HCT116 (cell line): ENCODE measurements at regions not wholly inside any gene's neighbourhood (a gene's known extent, or its start where the extent isn't known, plus 50 kb on each side); places are given as distances from the start of the nearest gene placed in this dataset.

Source experiments
- ATAC-seq: fragments of 200-7000 bp; cut with Tn5 transposase; 2 replicates; pipeline ENCODE4 v1.9.1; 2020; ENCODE audit warnings: mild to moderate bottlenecking, moderate library complexity
- BruUV-seq: library from RNA; stranded (reverse); fragments of 400-500 nt; replicated peaks from 2 replicates; lab custom pipeline; 2021; lab: Mats Ljungman, UMichigan
- CTCF ChIA-PET: fragments of 300-600 bp; sonication (Branson Sonifier 250); formaldehyde crosslinking; loops from one replicate; lab custom pipeline; 2021; ENCODE audit warnings: antibody characterized with exemption; lab: Charles Lee
- POLR2A ChIA-PET: fragments of 300-600, 350-600 bp; sonication (Branson Sonifier 250); formaldehyde crosslinking; loops from one replicate; lab custom pipeline; 2021; ENCODE audit warnings: antibody characterized with exemption; lab: Charles Lee
- RAD21 ChIA-PET, 2 experiments: fragments of 300-600 bp; sonication (Branson Sonifier 250); formaldehyde crosslinking; loops; one replicate each; lab custom pipeline; 2023; ENCODE audit warnings: low total read pairs in 2 of 2; ENCODE audit not compliant: uncharacterized antibody in 2 of 2, unreplicated experiment in 2 of 2, low non-redundant PET in 1 of 2; lab: Charles Lee
- DNase-seq: peaks from one replicate; pipeline ENCODE4 v3.0.0-alpha.2; 2010; ENCODE audit warnings: low read depth, low spot score
- H2AFZ ChIP-seq: fragments of 200-600 bp; shearing (Covaris generic), sonication (generic); 2 replicates; pipeline ENCODE4 v1.6.1; 2017; ENCODE audit warnings: low read depth, mixed run types, mixed read lengths, antibody characterized with exemption, low read length; ENCODE audit not compliant: poor library complexity, severe bottlenecking
- H3K27ac ChIP-seq: 2 replicates; pipeline ENCODE4 v1.5.1; 2012; ENCODE audit warnings: low read depth, low read length
- H3K27me3 ChIP-seq: fragments of 200-600 bp; sonication (generic); 2 replicates; pipeline ENCODE4 v1.6.1; 2016; ENCODE audit warnings: mixed run types, low read length, mixed read lengths; ENCODE audit not compliant: insufficient read depth
- H3K36me3 ChIP-seq, 2 experiments: fragments of 200-500 bp in 1 of 2; fragments of 200-600 bp in 1 of 2; sonication (Bioruptor generic) in 1 of 2; sonication (generic) in 1 of 2; 2 replicates each; pipeline versions ENCODE4 v1.5.1 to v1.6.1; 2014 to 2016; ENCODE audit warnings: low read length in 2 of 2, inconsistent platforms in 1 of 2, mixed read lengths in 1 of 2, mixed run types in 1 of 2; ENCODE audit not compliant: insufficient read depth in 2 of 2, control insufficient read depth in 1 of 2
- H3K4me1 ChIP-seq, 2 experiments: fragments of 200-600 bp in 1 of 2; sonication (generic) in 1 of 2; 2 replicates each; pipeline versions ENCODE4 v1.5.1 to v1.6.1; 2012 to 2017; ENCODE audit warnings: low read length in 2 of 2, inconsistent platforms in 1 of 2, mild to moderate bottlenecking in 1 of 2, mixed read lengths in 1 of 2, mixed run types in 1 of 2, moderate library complexity in 1 of 2; ENCODE audit not compliant: insufficient read depth in 2 of 2, control insufficient read depth in 1 of 2
- H3K4me2 ChIP-seq: fragments of 200-600 bp; sonication (generic); 2 replicates; pipeline ENCODE4 v1.6.1; 2017; ENCODE audit warnings: mixed run types, low read length, mixed read lengths
- H3K4me3 ChIP-seq, 2 experiments: fragments of 200-600 bp in 1 of 2; sonication (generic) in 1 of 2; replicated peaks in 1 of 2; 2 replicates each; pipeline ENCODE4 v1.5.1; 2011 to 2016; ENCODE audit warnings: low read length in 2 of 2, control low read depth in 1 of 2, low read depth in 1 of 2, mild to moderate bottlenecking in 1 of 2, mixed read lengths in 1 of 2, mixed run types in 1 of 2
- H3K79me2 ChIP-seq: fragments of 200-600 bp; sonication (generic); 2 replicates; pipeline ENCODE4 v1.6.1; 2017; ENCODE audit warnings: mild to moderate bottlenecking, mixed run types, low read length, moderate library complexity, mixed read lengths; ENCODE audit not compliant: insufficient read depth
- H3K9ac ChIP-seq: fragments of 200-600 bp; sonication (generic); 2 replicates; pipeline ENCODE4 v1.6.1; 2016; ENCODE audit warnings: low read length, mixed read lengths
- H3K9me2 ChIP-seq: fragments of 200-600 bp; sonication (generic), shearing (Covaris generic); 2 replicates; pipeline ENCODE4 v1.6.1; 2017; ENCODE audit warnings: mixed run types, mild to moderate bottlenecking, moderate library complexity; ENCODE audit not compliant: insufficient read depth
- H3K9me3 ChIP-seq, 2 experiments: fragments of 200-500 bp in 1 of 2; fragments of 200-600 bp in 1 of 2; sonication (Bioruptor generic) in 1 of 2; sonication (generic) in 1 of 2; 2 replicates each; pipeline ENCODE4 v1.6.1; 2014 to 2017; ENCODE audit warnings: low read length in 2 of 2, mixed read lengths in 2 of 2, inconsistent platforms in 1 of 2, low read depth in 1 of 2, mild to moderate bottlenecking in 1 of 2, mixed run types in 1 of 2, moderate library complexity in 1 of 2; ENCODE audit not compliant: control insufficient read depth in 1 of 2, insufficient read depth in 1 of 2
- H4K20me1 ChIP-seq: fragments of 200-600 bp; sonication (generic), shearing (Covaris generic); 2 replicates; pipeline ENCODE4 v1.6.1; 2017; ENCODE audit warnings: mixed run types, mild to moderate bottlenecking, moderate library complexity; ENCODE audit not compliant: insufficient read depth
- CBX3 ChIP-seq: IDR thresholded peaks from 2 replicates; pipeline ENCODE4 v1.6.1; 2012; ENCODE audit warnings: low read depth
- CEBPB ChIP-seq: IDR thresholded peaks from 2 replicates; pipeline ENCODE4 v1.6.1; 2012; ENCODE audit warnings: low read depth
- EGR1 ChIP-seq: IDR thresholded peaks from 2 replicates; pipeline ENCODE4 v1.6.1; 2012; ENCODE audit warnings: low read depth
- ELF1 ChIP-seq: IDR thresholded peaks from 2 replicates; pipeline ENCODE4 v1.6.1; 2012; ENCODE audit warnings: low read depth, borderline replicate concordance
- EZH2phosphoT487 ChIP-seq: fragments of 200-600 bp; IDR thresholded peaks from 2 replicates; pipeline ENCODE4 v1.6.1; 2018; ENCODE audit warnings: antibody characterized with exemption, borderline replicate concordance
- FOSL1 ChIP-seq: IDR thresholded peaks from 2 replicates; pipeline ENCODE4 v1.6.1; 2012; ENCODE audit warnings: low read depth
- JUND ChIP-seq: IDR thresholded peaks from 2 replicates; pipeline ENCODE4 v1.6.1; 2012
- POLR2A ChIP-seq: IDR thresholded peaks from 2 replicates; pipeline ENCODE4 v1.7.0; 2011; ENCODE audit warnings: borderline replicate concordance; ENCODE audit not compliant: insufficient read depth, insufficient read length; ENCODE audit errors: extremely low read depth
- RAD21 ChIP-seq: IDR thresholded peaks from 2 replicates; pipeline ENCODE4 v1.6.1; 2012; ENCODE audit warnings: low read depth, mild to moderate bottlenecking
- SIN3A ChIP-seq: IDR thresholded peaks from 2 replicates; pipeline ENCODE4 v1.6.1; 2012; ENCODE audit warnings: low read depth
- SRF ChIP-seq: IDR thresholded peaks from 2 replicates; pipeline ENCODE4 v1.6.1; 2012; ENCODE audit warnings: low read depth
- ZFX ChIP-seq: fragments of 450-650 bp; IDR thresholded peaks from 2 replicates; pipeline ENCODE4 v1.6.1; 2017
- ZNF274 ChIP-seq: fragments of 200-500 bp; sonication (Bioruptor generic); IDR thresholded peaks from 2 replicates; pipeline ENCODE4 v1.6.1; 2014; ENCODE audit warnings: mild to moderate bottlenecking, low read depth, low read length, inconsistent platforms
- intact Hi-C: fragments of 100-400 bp; cut with micrococcal nuclease; formaldehyde crosslinking; loops from 2 replicates; pipeline ENCODE4 v1.10.0; 2022
- TF ChIP-seq, protein P1 (sequence below): IDR thresholded peaks from 2 replicates; pipeline ENCODE4 v1.6.1; 2012; ENCODE audit warnings: low read depth
- TF ChIP-seq, protein P2 (sequence below): IDR thresholded peaks from 2 replicates; pipeline ENCODE4 v1.6.1; 2012
- TF ChIP-seq, protein P3 (sequence below): IDR thresholded peaks from 2 replicates; pipeline ENCODE4 v1.6.1; 2012

DNA sequence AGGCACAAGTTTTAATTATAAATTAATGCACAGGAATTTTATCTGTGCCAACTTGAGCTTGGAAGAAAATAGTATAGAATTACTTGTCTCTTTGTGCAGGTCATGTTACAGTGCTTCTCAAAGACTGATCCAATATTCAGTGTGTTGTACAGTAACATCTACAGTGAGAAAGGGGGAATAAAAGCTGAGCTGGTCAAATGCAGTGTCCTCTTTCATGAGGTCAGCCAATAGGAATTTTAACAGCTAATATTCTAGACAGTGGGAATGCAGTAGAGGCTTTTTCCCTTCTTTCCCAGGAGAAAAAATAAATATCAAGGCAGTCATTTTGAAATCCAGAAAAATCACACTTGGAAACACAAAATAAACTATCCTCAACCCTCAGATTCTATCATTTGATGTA lies 95.7 kb upstream of the ITGA1 start:
- no peaks in the 10 kb centered on the region for H3K27me3 ChIP-seq
- no peaks in the 10 kb centered on the region for H3K9me2 ChIP-seq
- ATAC-seq (no peak), DNase-seq (no peak)
- ChIA-PET CTCF (interaction anchor here (2.9 kb wide), 1 partner anchor 223 kb away, joined by 8 read pairs; no protein-coding TSS in a partner anchor), POLR2A (no interaction called here), RAD21 (no interaction called here)
- intact Hi-C loops = loop anchor here (2.0 kb wide), 1 partner anchor 223 kb away; no protein-coding TSS in a partner anchor
- no peaks in the 10 kb centered on the region for H4K20me1 ChIP-seq
- no peak overlapping the region for H3K9ac ChIP-seq
- H3K4me1 ChIP-seq = no peaks in the 10 kb centered on the region
- H3K4me3 ChIP-seq = no peak overlapping the region
- H3K79me2 ChIP-seq = no peaks in the 10 kb centered on the region
- H3K36me3 ChIP-seq = no peaks in the 10 kb centered on the region
- H2AFZ ChIP-seq = no peak overlapping the region
- no TSS peak for BruUV-seq
- H3K27ac ChIP-seq = no peak overlapping the region
- TF ChIP-seq, protein P1, sequence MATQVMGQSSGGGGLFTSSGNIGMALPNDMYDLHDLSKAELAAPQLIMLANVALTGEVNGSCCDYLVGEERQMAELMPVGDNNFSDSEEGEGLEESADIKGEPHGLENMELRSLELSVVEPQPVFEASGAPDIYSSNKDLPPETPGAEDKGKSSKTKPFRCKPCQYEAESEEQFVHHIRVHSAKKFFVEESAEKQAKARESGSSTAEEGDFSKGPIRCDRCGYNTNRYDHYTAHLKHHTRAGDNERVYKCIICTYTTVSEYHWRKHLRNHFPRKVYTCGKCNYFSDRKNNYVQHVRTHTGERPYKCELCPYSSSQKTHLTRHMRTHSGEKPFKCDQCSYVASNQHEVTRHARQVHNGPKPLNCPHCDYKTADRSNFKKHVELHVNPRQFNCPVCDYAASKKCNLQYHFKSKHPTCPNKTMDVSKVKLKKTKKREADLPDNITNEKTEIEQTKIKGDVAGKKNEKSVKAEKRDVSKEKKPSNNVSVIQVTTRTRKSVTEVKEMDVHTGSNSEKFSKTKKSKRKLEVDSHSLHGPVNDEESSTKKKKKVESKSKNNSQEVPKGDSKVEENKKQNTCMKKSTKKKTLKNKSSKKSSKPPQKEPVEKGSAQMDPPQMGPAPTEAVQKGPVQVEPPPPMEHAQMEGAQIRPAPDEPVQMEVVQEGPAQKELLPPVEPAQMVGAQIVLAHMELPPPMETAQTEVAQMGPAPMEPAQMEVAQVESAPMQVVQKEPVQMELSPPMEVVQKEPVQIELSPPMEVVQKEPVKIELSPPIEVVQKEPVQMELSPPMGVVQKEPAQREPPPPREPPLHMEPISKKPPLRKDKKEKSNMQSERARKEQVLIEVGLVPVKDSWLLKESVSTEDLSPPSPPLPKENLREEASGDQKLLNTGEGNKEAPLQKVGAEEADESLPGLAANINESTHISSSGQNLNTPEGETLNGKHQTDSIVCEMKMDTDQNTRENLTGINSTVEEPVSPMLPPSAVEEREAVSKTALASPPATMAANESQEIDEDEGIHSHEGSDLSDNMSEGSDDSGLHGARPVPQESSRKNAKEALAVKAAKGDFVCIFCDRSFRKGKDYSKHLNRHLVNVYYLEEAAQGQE = no peak
- TF ChIP-seq FOSL1 (no peak), CEBPB (no peak), RAD21 (no peak), ELF1 (no peak), SIN3A (no peak)
- no peaks in the 10 kb centered on the region for H3K9me3 ChIP-seq
- H3K4me2 ChIP-seq = no peak overlapping the region

DNA sequence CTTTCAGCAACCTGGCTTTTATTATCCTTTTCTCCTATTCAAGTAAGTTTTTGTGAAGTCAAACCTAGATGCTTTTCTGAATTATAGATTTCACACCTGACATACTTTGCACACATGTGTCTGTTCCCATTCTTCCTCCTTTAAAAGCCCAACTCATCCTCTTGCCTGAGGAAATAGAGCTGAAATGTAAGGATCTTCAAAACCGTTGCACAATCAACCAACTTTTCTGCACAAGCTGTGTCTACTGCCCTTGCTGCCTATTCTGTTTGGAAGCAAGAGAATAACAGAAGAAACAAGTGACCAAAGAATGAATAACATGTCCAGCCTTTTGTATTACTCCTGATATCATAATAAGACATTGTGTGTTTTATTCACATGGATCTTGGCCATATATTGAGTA lies 95.1 kb upstream of the ITGA1 start:
- ChIA-PET CTCF (interaction anchor here (2.9 kb wide), 1 partner anchor 223 kb away, joined by 8 read pairs; no protein-coding TSS in a partner anchor), RAD21 (no interaction called here)
- no peaks in the 10 kb centered on the region for H3K9me3 ChIP-seq
- intact Hi-C loops = loop anchor here (2.0 kb wide), 1 partner anchor 222 kb away; no protein-coding TSS in a partner anchor
- no peaks in the 10 kb centered on the region for H4K20me1 ChIP-seq
- no peak for TF ChIP-seq ELF1
- TF ChIP-seq EGR1 = no peak
- TF ChIP-seq SIN3A = no peak
- TF ChIP-seq, protein P2, sequence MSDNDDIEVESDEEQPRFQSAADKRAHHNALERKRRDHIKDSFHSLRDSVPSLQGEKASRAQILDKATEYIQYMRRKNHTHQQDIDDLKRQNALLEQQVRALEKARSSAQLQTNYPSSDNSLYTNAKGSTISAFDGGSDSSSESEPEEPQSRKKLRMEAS = no peak
- TF ChIP-seq CBX3 = no peak
- no peak for TF ChIP-seq SRF
- TF ChIP-seq POLR2A = no peak
- TF ChIP-seq ZNF274 = no peak
- no peak for TF ChIP-seq ZFX
- TF ChIP-seq RAD21 = no peak
- TF ChIP-seq EZH2phosphoT487 = no peak
- no peak for TF ChIP-seq JUND
- TF ChIP-seq, protein P3, sequence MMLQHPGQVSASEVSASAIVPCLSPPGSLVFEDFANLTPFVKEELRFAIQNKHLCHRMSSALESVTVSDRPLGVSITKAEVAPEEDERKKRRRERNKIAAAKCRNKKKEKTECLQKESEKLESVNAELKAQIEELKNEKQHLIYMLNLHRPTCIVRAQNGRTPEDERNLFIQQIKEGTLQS = no peak
- TF ChIP-seq FOSL1 = no peak
- TF ChIP-seq, all 23 proteins: peak for 0
- no peaks in the 10 kb centered on the region for H3K4me1 ChIP-seq
- H3K9ac ChIP-seq = no peak overlapping the region
- no peak overlapping the region for H3K27ac ChIP-seq
- no peaks in the 10 kb centered on the region for H3K27me3 ChIP-seq
- BruUV-seq = no TSS peak
- POLR2A ChIA-PET = no interaction called here
- H3K36me3 ChIP-seq = no peaks in the 10 kb centered on the region
- no peak overlapping the region for H3K4me2 ChIP-seq
- ATAC-seq = no peak
- DNase-seq = no peak
- H3K4me3 ChIP-seq = no peak overlapping the region
- no peaks in the 10 kb centered on the region for H3K79me2 ChIP-seq
- no peak overlapping the region for H2AFZ ChIP-seq
- no peaks in the 10 kb centered on the region for H3K9me2 ChIP-seq
